ENCODE measurements at regions not wholly inside any gene's neighbourhood (a gene's known extent, or its start where the extent isn't known, plus 50 kb on each side); places are given as distances from the start of the nearest gene placed in this dataset.

- TF ChIP-seq POLR2A (IDR thresholded peaks at IDR 0.05) = no peak
- TF ChIP-seq CTCF (IDR thresholded peaks at IDR 0.05) = no peak
Measured at GRCh38 chr2:215879977-215880940, 133.1 kb downstream of the MREG start.
